H9 (cell line): ENCODE measurements at regions not wholly inside any gene's neighbourhood (a gene's known extent, or its start where the extent isn't known, plus 50 kb on each side); places are given as distances from the start of the nearest gene placed in this dataset.

Source experiments
- DNase-seq: peaks from one replicate; pipeline ENCODE4 v3.0.0-alpha.2; 2017
- H2AFZ ChIP-seq: one replicate; pipeline ENCODE4 v1.6.1; 2013; ENCODE audit warnings: mild to moderate bottlenecking, low read length, control low read depth, moderate library complexity
- H2AK5ac ChIP-seq: 2 replicates; pipeline ENCODE4 v1.6.1; 2013; ENCODE audit warnings: low read length, control low read depth, mixed read lengths; ENCODE audit not compliant: insufficient read length
- H2BK120ac ChIP-seq: one replicate; pipeline ENCODE4 v1.6.1; 2013; ENCODE audit warnings: low read depth, mild to moderate bottlenecking, low read length, control low read depth, inconsistent platforms; ENCODE audit not compliant: poor library complexity, severe bottlenecking
- H2BK12ac ChIP-seq: 2 replicates; pipeline ENCODE4 v1.6.1; 2013; ENCODE audit warnings: low read length, control low read depth, mixed read lengths, low read depth; ENCODE audit not compliant: insufficient read length
- H2BK15ac ChIP-seq: 2 replicates; pipeline ENCODE4 v1.6.1; 2013; ENCODE audit warnings: low read depth, low read length, control low read depth
- H2BK20ac ChIP-seq: one replicate; pipeline ENCODE4 v1.6.1; 2013; ENCODE audit warnings: low read depth, mild to moderate bottlenecking, low read length, control low read depth, inconsistent platforms; ENCODE audit not compliant: poor library complexity, severe bottlenecking
- H2BK5ac ChIP-seq: 2 replicates; pipeline ENCODE4 v1.6.1; 2013; ENCODE audit warnings: low read length, control low read depth, mixed read lengths; ENCODE audit not compliant: insufficient read length
- H3K14ac ChIP-seq: 2 replicates; pipeline ENCODE4 v1.6.1; 2013; ENCODE audit warnings: low read length, control low read depth; ENCODE audit not compliant: insufficient read depth
- H3K18ac ChIP-seq: 2 replicates; pipeline ENCODE4 v1.6.1; 2013; ENCODE audit warnings: low read depth, mild to moderate bottlenecking, mixed read lengths, low read length, control low read depth; ENCODE audit not compliant: insufficient read length
- H3K23ac ChIP-seq: 2 replicates; pipeline ENCODE4 v1.6.1; 2013; ENCODE audit warnings: low read length, control low read depth, mixed read lengths, low read depth; ENCODE audit not compliant: insufficient read length
- H3K23me2 ChIP-seq: 2 replicates; pipeline ENCODE4 v1.6.1; 2013; ENCODE audit warnings: low read depth, mild to moderate bottlenecking, mixed read lengths, low read length, control low read depth; ENCODE audit not compliant: insufficient read length, poor library complexity, severe bottlenecking
- H3K27ac ChIP-seq: 2 replicates; pipeline ENCODE4 v1.5.1; 2013; ENCODE audit warnings: low read length, control low read depth, mixed read lengths, low read depth; ENCODE audit not compliant: insufficient read length
- H3K27me3 ChIP-seq: 2 replicates; pipeline ENCODE4 v1.6.1; 2013; ENCODE audit warnings: low read length, control low read depth, inconsistent platforms; ENCODE audit not compliant: insufficient read depth
- H3K4ac ChIP-seq: 2 replicates; pipeline ENCODE4 v1.6.1; 2013; ENCODE audit warnings: low read depth, mild to moderate bottlenecking, control low read depth, inconsistent platforms, low read length, moderate library complexity
- H3K4me1 ChIP-seq: 2 replicates; pipeline ENCODE4 v1.6.1; 2013; ENCODE audit warnings: low read length, control low read depth, inconsistent platforms; ENCODE audit not compliant: insufficient read depth
- H3K4me2 ChIP-seq: 2 replicates; pipeline ENCODE4 v1.6.1; 2013; ENCODE audit warnings: low read length, control low read depth, mixed read lengths; ENCODE audit not compliant: insufficient read length, insufficient read depth
- H3K56ac ChIP-seq: 2 replicates; pipeline ENCODE4 v1.6.1; 2013; ENCODE audit warnings: low read depth, mild to moderate bottlenecking, mixed read lengths, low read length, control low read depth; ENCODE audit not compliant: insufficient read length
- H3K79me1 ChIP-seq: 2 replicates; pipeline ENCODE4 v1.6.1; 2013; ENCODE audit warnings: low read depth, mild to moderate bottlenecking, moderate library complexity, low read length, control low read depth, inconsistent platforms; ENCODE audit not compliant: insufficient read depth, poor library complexity, severe bottlenecking
- H3K79me2 ChIP-seq: 2 replicates; pipeline ENCODE4 v1.6.1; 2013; ENCODE audit warnings: low read length, control low read depth, inconsistent platforms; ENCODE audit not compliant: insufficient read depth
- H3K9ac ChIP-seq: 2 replicates; pipeline ENCODE4 v1.6.1; 2013; ENCODE audit warnings: low read length, control low read depth, mixed read lengths; ENCODE audit not compliant: insufficient read length; ENCODE audit errors: extremely low read depth
- H3K9me3 ChIP-seq: one replicate; pipeline ENCODE4 v1.6.1; 2013; ENCODE audit warnings: low read depth, low read length, inconsistent platforms; ENCODE audit not compliant: control insufficient read depth
- H3T11ph ChIP-seq: one replicate; pipeline ENCODE4 v1.6.1; 2013; ENCODE audit warnings: mild to moderate bottlenecking, low read length, control low read depth, inconsistent platforms
- H4K20me1 ChIP-seq: one replicate; pipeline ENCODE4 v1.6.1; 2013; ENCODE audit not compliant: control insufficient read depth, insufficient read length, insufficient read depth
- H4K5ac ChIP-seq: 2 replicates; pipeline ENCODE4 v1.6.1; 2013; ENCODE audit warnings: low read depth, mild to moderate bottlenecking, mixed read lengths, low read length, control low read depth; ENCODE audit not compliant: insufficient read length
- H4K8ac ChIP-seq: replicated peaks from 2 replicates; pipeline ENCODE4 v1.6.1; 2013; ENCODE audit warnings: low read length, control low read depth, mixed read lengths, low read depth; ENCODE audit not compliant: insufficient read length
- H4K91ac ChIP-seq: 2 replicates; pipeline ENCODE4 v1.6.1; 2013; ENCODE audit warnings: low read depth, mild to moderate bottlenecking, moderate library complexity, mixed read lengths, low read length, control low read depth; ENCODE audit not compliant: insufficient read length
- H3K27ac Mint-ChIP-seq, 3 experiments: 2 replicates in 2 of 3; 3 replicates in 1 of 3; pipeline ENCODE4 v1.8.0; 2020 to 2021; ENCODE audit warnings: mixed read lengths in 3 of 3, mild to moderate bottlenecking in 1 of 3, moderate library complexity in 1 of 3
- H3K27me3 Mint-ChIP-seq: 2 replicates; pipeline ENCODE4 v1.8.0; 2021; ENCODE audit warnings: low read depth, mild to moderate bottlenecking, moderate library complexity, mixed read lengths
- H3K36me3 Mint-ChIP-seq, 3 experiments: 2 replicates in 2 of 3; 3 replicates in 1 of 3; pipeline ENCODE4 v1.8.0; 2020 to 2021; ENCODE audit warnings: low read depth in 3 of 3, mixed read lengths in 3 of 3; ENCODE audit not compliant: insufficient read depth in 1 of 3
- H3K4me1 Mint-ChIP-seq, 2 experiments: 2 replicates each; pipeline ENCODE4 v1.8.0; 2020; ENCODE audit warnings: mixed read lengths in 2 of 2
- H3K4me3 Mint-ChIP-seq, 2 experiments: 2 replicates in 1 of 2; 3 replicates in 1 of 2; pipeline ENCODE4 v1.8.0; 2020 to 2021; ENCODE audit warnings: mild to moderate bottlenecking in 2 of 2, mixed read lengths in 2 of 2, moderate library complexity in 1 of 2
- H3K9me3 Mint-ChIP-seq, 2 experiments: 2 replicates in 1 of 2; 3 replicates in 1 of 2; pipeline ENCODE4 v1.8.0; 2020; ENCODE audit warnings: mild to moderate bottlenecking in 2 of 2, mixed read lengths in 2 of 2, moderate library complexity in 1 of 2
- CTCF ChIP-seq: fragments of 200-600 bp; sonication (generic); conservative IDR thresholded peaks from 3 replicates; pipeline ENCODE4 v1.8.0; 2021; ENCODE audit warnings: antibody characterized with exemption, mild to moderate bottlenecking
- WGBS: extraction: QIAGEN DNeasy Blood & Tissue Kit; methylation state at CpG from one replicate; pipeline ENCODE4 v1.1.7; 2013; ENCODE audit warnings: missing lambda C conversion rate, low lambda C conversion rate, mixed read lengths; ENCODE audit not compliant: insufficient read length; ENCODE audit errors: extremely low coverage; 5-methylcytosine and 5-hydroxymethylcytosine counted together

DNA sequence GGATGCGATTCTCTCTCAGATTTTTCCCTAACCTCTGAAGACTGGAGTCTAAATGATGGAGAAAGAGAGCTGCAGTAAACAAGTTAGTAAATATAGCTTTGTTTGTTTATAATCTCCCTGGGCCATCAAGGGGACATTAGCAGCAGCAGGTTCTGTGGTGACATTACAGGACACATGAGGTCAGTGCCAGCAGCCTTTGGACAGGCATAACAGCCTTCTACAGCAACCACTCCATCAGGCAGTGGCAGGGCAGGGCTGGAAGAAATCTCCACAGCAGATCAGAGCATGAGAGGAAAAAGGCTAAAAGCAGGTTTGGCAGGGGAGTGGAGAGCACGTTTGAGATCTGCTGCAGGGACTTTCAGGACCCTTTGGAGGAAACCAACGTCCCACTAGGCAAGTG is 127.6 kb upstream of the ACP3 start:
- TF ChIP-seq CTCF = no peak
- Mint-ChIP-seq H3K4me3 (no peak overlapping the region), H3K27me3 (peaks cover 2% of the 10 kb centered on the region; the same call in 1 of the 2 replicates), H3K36me3 (no peaks in the 10 kb centered on the region), H3K9me3 (no peaks in the 10 kb centered on the region), H3K4me1 (peaks cover 0 to 4% of the 10 kb centered on the region in 2 experiments; a peak in 2 of 4 replicates), H3K27ac (no peak overlapping the region)
- no peak overlapping the region for H3K9ac ChIP-seq
- H4K8ac ChIP-seq = no peak overlapping the region
- H4K5ac ChIP-seq = no peak overlapping the region
- no peaks in the 10 kb centered on the region for H3K79me1 ChIP-seq
- H4K20me1 ChIP-seq = no peaks in the 10 kb centered on the region
- H2BK12ac ChIP-seq = no peak overlapping the region
- no peaks in the 10 kb centered on the region for H3K27me3 ChIP-seq
- no peak overlapping the region for H3K4ac ChIP-seq
- H3K4me2 ChIP-seq = no peak overlapping the region
- H3K27ac ChIP-seq = no peak overlapping the region
- no peak overlapping the region for H2BK15ac ChIP-seq
- H3K4me1 ChIP-seq = no peaks in the 10 kb centered on the region; the same call in 1 of the 2 replicates
- no peak overlapping the region for H2BK20ac ChIP-seq
- H3K23me2 ChIP-seq = no peaks in the 10 kb centered on the region
- H3K9me3 ChIP-seq = no peaks in the 10 kb centered on the region
- no peak overlapping the region for H3T11ph ChIP-seq
- H3K56ac ChIP-seq = no peak overlapping the region
- no CpG with 5 or more reads among the region's 3 CpGs for WGBS
- no peak for DNase-seq
- H3K14ac ChIP-seq = no peak overlapping the region
- H2BK120ac ChIP-seq = no peak overlapping the region
- no peaks in the 10 kb centered on the region for H3K79me2 ChIP-seq
- H4K91ac ChIP-seq = no peak overlapping the region
- no peak overlapping the region for H3K18ac ChIP-seq
- no peak overlapping the region for H3K23ac ChIP-seq
- no peak overlapping the region for H2AK5ac ChIP-seq
- no peak overlapping the region for H2BK5ac ChIP-seq
- H2AFZ ChIP-seq = no peak overlapping the region
